Heart right ventricle (tissue), 16 donors: ENCODE measurements at regions not wholly inside any gene's neighbourhood (a gene's known extent, or its start where the extent isn't known, plus 50 kb on each side); places are given as distances from the start of the nearest gene placed in this dataset.

ENCODE experiments used
- ATAC-seq, 8 donors: fragments of 200-7000 bp; cut with Tn5 transposase; one replicate each; pipeline ENCODE4 v1.9.1; 2020; ENCODE audit warnings: mild to moderate bottlenecking in 8 of 8, moderate library complexity in 8 of 8, moderate number of reproducible peaks in 1 of 8
- DNase-seq, 2 donors: peaks; one replicate each; pipeline ENCODE4 v3.0.0-alpha.2; 2020
- H3K27ac ChIP-seq, 10 donors: fragments of 200-600 bp; sonication (generic) in 2 of 10; one replicate each; pipeline versions ENCODE4 v1.5.0 to v1.8.0; 2020 to 2022; ENCODE audit warnings: mild to moderate bottlenecking in 3 of 10
- H3K27me3 ChIP-seq, 7 donors: fragments of 200-600 bp; one replicate each; pipeline ENCODE4 v1.8.0; 2021 to 2022; ENCODE audit warnings: mild to moderate bottlenecking in 2 of 7
- H3K36me3 ChIP-seq, 9 donors: fragments of 200-600 bp; sonication (generic) in 1 of 9; one replicate each; pipeline versions ENCODE4 v1.5.0 to v1.8.0; 2020 to 2022; ENCODE audit warnings: mild to moderate bottlenecking in 2 of 9
- H3K4me1 ChIP-seq, 9 donors: fragments of 200-600 bp; sonication (generic) in 1 of 9; one replicate each; pipeline versions ENCODE4 v1.5.0 to v1.8.0; 2020 to 2022; ENCODE audit warnings: mild to moderate bottlenecking in 4 of 9
- H3K4me3 ChIP-seq, 10 donors: fragments of 200-600 bp; sonication (generic) in 2 of 10; one replicate each; pipeline versions ENCODE4 v1.5.0 to v1.8.0; 2020 to 2022; ENCODE audit warnings: mild to moderate bottlenecking in 7 of 10, moderate library complexity in 2 of 10
- H3K9me3 ChIP-seq, 11 donors: fragments of 200-600 bp in 10 of 11; sonication (generic) in 2 of 11; one replicate each; pipeline versions ENCODE4 v1.5.0 to v1.8.0; 2013 to 2022; ENCODE audit warnings: mild to moderate bottlenecking in 2 of 11, control low read depth in 1 of 11, moderate library complexity in 1 of 11
- WGBS, 2 donors: extraction: QIAGEN DNeasy Blood & Tissue Kit; methylation state at CpG; one replicate each; pipeline ENCODE4 v1.1.7; 2013; ENCODE audit warnings: inconsistent platforms in 1 of 2; 5-methylcytosine and 5-hydroxymethylcytosine counted together
- intact Hi-C, 10 donors: fragments of 100-400 bp; cut with DNase I; formaldehyde crosslinking; loops; one replicate each; pipeline versions ENCODE4 v1.11.1 to v1.14.2; 2022
- TF ChIP-seq, protein P1 (sequence below), 9 donors: fragments of 200-600 bp; sonication (generic) in 2 of 9; IDR thresholded peaks; one replicate each; pipeline versions ENCODE4 v1.5.0 to v1.8.0; 2021 to 2022; ENCODE audit warnings: antibody characterized with exemption in 9 of 9, mild to moderate bottlenecking in 5 of 9, moderate library complexity in 1 of 9
- donor health status: Arrhythmogenic right ventricular cardiomyopathy.
- donor health status: ischemic (EF 13 %, LVEDD 7.1; RV severe dilation, severe dysfunction).
- donor health status: healthy with polysubstance abuse.
- donor health status: DM: no; HTN: yes; CAD: no.
- donor health status: DM: no; HTN: no; CAD: no.
- donor health status: ischemic (EF 25% LVEDD 6.9; RV normal size, moderate dysfunction).
- donor health status: ischemic (EF 25% LVEDD 5.7; RV mildly dilated, moderate dysfunction).
- donor health status: healthy.
- donor health status: DM: yes; HTN: yes; CAD: no.
- donor health status: Ischemic cardiomyopathy.
- donor health status: ischemic (EF 35%, LVEDD 5.7; RV mildly dilated, moderate dysfunction).
- donor health status: nonischemic (EF 11% LVEDD 7.7; RV severe dilation, severe dysfunction).
- donor health status: DM: yes; HTN: yes; CAD: no.
- donor health status: PGD.
- donor health status: ischemic (EF 29% LVEDD 5.4; RV normal size, mild dysfunction).
- donor health status: nonischemic (EF 23%, LVEDD 6.1; RV moderate dilation, normal function).

DNA sequence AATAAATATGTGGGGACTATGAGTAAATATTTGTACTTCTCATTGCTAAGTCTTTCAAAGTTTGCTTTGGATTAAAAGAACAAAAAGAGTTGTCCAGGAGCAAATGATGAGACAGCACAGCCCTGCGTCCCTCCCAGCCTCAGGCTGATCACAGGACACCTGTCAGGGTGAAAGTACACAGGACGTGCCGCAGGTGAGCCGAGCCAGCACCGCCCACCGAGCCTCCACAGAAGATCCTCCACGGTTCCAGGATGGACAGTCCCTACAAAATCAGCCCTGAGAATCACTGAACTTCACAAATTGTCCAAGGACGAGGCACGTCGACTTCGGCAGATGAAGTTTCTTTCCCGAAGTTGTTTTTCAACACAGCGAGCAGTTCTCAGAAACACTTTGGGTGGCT, 661.5 kb downstream of the BRD1 start:
- no peak for ATAC-seq
- peaks cover 0 to 19% (median 12%) of the 10 kb centered on the region in 7 donors for H3K27me3 ChIP-seq
- no peak for DNase-seq
- no peak overlapping the region for H3K27ac ChIP-seq
- 77 to 82% methylated on average over 13 of the region's 13 CpGs for WGBS, 2 donors
- intact Hi-C loops = loop anchor here in 1 of 10 donors (10.0 kb wide), 1 partner anchor 79 kb away; no protein-coding TSS in a partner anchor
- no peaks in the 10 kb centered on the region for H3K4me1 ChIP-seq
- no peaks in the 10 kb centered on the region for H3K36me3 ChIP-seq
- H3K9me3 ChIP-seq = peaks cover 0 to 7% (median 0%) of the 10 kb centered on the region in 11 donors
- TF ChIP-seq, protein P1, sequence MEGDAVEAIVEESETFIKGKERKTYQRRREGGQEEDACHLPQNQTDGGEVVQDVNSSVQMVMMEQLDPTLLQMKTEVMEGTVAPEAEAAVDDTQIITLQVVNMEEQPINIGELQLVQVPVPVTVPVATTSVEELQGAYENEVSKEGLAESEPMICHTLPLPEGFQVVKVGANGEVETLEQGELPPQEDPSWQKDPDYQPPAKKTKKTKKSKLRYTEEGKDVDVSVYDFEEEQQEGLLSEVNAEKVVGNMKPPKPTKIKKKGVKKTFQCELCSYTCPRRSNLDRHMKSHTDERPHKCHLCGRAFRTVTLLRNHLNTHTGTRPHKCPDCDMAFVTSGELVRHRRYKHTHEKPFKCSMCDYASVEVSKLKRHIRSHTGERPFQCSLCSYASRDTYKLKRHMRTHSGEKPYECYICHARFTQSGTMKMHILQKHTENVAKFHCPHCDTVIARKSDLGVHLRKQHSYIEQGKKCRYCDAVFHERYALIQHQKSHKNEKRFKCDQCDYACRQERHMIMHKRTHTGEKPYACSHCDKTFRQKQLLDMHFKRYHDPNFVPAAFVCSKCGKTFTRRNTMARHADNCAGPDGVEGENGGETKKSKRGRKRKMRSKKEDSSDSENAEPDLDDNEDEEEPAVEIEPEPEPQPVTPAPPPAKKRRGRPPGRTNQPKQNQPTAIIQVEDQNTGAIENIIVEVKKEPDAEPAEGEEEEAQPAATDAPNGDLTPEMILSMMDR (IDR thresholded peaks at IDR 0.05) = no peak
- H3K4me3 ChIP-seq = no peak overlapping the region

DNA sequence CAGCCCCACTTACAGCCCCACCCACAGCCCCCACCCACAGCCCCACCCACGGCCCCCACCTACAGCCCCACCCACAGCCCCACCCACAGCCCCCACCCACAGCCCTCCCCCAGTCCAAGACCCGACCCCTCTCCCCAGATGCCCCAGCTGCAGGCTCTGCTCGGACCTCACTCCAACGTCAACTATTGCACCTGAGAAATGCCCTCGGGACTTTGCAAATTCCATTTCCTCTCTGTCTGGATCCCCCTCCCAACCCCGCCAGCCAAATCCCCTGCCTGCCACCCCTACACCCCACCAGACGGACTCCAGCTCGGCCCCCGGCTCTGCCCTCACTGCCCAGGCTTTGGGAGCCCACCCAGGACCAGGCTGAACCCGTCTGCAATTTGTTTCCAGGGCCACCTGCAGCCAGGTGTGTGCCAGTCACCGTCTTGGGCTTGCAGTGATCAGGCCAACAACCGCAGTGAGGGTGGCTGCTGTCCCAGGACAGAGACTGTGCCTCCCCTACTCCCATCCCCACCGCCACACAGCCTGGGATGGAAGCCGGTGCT, 662.8 kb downstream of the BRD1 start:
- TF ChIP-seq, protein P1 (IDR thresholded peaks at IDR 0.05) = no peak
- peaks cover 0 to 30% (median 18%) of the 10 kb centered on the region in 7 donors for H3K27me3 ChIP-seq
- no peak overlapping the region for H3K4me3 ChIP-seq
- H3K4me1 ChIP-seq = no peaks in the 10 kb centered on the region
- no peaks in the 10 kb centered on the region for H3K36me3 ChIP-seq
- 45 to 46% methylated on average over 13 of the region's 14 CpGs for WGBS, 2 donors
- intact Hi-C loops = loop anchor here in 1 of 10 donors (10.0 kb wide), 1 partner anchor 80 kb away; no protein-coding TSS in a partner anchor
- peaks cover 0 to 3% (median 0%) of the 10 kb centered on the region in 11 donors for H3K9me3 ChIP-seq
- no peak overlapping the region for H3K27ac ChIP-seq
- no peak for ATAC-seq
- DNase-seq = no peak

DNA sequence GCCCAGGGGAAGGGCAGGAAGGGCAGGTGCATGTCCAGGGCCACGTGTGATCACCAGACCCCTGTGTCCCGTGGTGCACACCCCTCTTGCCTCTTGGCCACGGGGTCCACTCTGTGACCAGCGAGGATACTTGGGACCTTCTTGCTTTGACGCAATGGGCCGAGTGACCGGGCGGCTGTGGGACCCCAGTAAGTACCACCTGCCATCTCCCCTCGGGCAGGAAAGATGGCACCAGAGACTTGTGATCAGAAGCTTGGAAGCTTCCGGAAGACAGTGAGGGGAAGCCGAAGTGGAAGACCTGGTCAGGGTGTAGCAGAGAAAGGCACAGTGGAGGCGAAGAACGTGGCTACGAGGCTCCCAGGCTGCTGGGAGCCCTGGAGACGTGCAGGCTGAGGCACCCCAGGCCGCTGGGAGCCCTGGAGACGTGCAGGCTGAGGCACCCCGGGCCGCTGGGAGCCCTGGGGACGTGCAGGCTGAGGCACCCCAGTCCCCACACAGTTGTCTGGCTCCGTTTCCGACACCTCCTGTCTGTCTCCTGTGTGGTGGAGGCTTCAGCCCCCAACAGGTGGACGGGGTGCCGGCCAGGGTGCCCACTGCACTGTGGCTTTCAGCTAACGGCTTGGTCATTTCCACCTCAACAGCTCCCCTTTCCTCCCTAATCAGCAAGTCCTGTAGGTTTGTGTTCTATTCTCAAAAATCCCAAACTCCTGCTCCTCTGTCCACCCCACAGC, 663.5 kb downstream of the BRD1 start:
- H3K4me3 ChIP-seq = no peak overlapping the region
- no peak overlapping the region for H3K27ac ChIP-seq
- intact Hi-C loops = loop anchor here in 1 of 10 donors (10.0 kb wide), 1 partner anchor 81 kb away; no protein-coding TSS in a partner anchor
- TF ChIP-seq, protein P1 (IDR thresholded peaks at IDR 0.05) = no peak
- DNase-seq = no peak
- no peaks in the 10 kb centered on the region for H3K4me1 ChIP-seq
- peaks cover 0 to 37% (median 26%) of the 10 kb centered on the region in 7 donors for H3K27me3 ChIP-seq
- no peak for ATAC-seq
- no peaks in the 10 kb centered on the region for H3K36me3 ChIP-seq
- peaks cover 0 to 3% (median 0%) of the 10 kb centered on the region in 11 donors for H3K9me3 ChIP-seq
- WGBS, 2 donors = 67 to 76% methylated on average over 25 of the region's 25 CpGs

DNA sequence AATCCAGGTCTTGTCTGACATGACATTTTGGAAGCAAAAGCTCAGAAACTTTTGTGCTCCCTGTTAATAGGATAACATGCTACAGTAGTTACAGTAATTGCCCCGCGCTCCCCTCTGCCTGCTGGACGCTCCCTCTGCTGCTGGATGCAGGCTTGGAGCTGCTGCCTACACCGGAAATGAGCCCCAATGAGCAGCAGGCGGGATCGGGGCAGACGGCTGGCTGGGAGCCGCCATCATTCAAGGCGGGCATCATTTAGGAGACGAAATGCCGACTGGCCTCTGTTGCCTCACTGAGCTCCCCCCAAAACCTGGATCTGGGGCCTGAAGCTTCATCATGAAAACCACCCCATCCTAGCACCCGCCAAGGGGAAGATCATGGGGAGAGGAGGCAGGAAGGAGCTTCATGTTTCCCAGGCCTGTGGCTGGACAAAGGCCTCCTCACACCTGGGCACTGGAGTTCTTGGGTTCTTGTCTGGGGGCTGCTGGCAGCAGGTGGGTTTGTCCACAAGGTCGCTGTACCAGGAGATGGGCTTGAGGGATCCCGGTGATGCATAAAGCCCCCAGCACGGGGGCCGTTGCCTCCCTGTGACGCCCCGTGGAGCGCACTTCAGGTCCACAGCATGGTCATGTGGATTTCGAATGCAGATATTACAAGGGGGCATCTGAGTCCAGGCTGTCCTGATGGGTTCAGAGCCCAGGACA, 664.3 kb downstream of the BRD1 start:
- DNase-seq (no peak), ATAC-seq (no peak)
- WGBS, 2 donors = 80 to 81% methylated on average over 20 of the region's 20 CpGs
- H3K36me3 ChIP-seq = no peaks in the 10 kb centered on the region
- intact Hi-C loops = loop anchor here in 1 of 10 donors (10.0 kb wide), 1 partner anchor 81 kb away; no protein-coding TSS in a partner anchor
- no peak overlapping the region for H3K27ac ChIP-seq
- peaks cover 0 to 42% (median 24%) of the 10 kb centered on the region in 7 donors for H3K27me3 ChIP-seq
- peaks cover 0 to 3% (median 0%) of the 10 kb centered on the region in 11 donors for H3K9me3 ChIP-seq
- no peak overlapping the region for H3K4me3 ChIP-seq
- TF ChIP-seq, protein P1 (IDR thresholded peaks at IDR 0.05) = no peak
- H3K4me1 ChIP-seq = no peaks in the 10 kb centered on the region
